Activated T-helper 1 cell treated with anti-CD3 and anti-CD28 coated beads, Interleukin-12 subunit alpha, Interleukin-12 subunit beta, Interleukin-2, Interleukin-4 antibody, amounts not matched to agents 30 ng/mL and 10 ng/mL and 1 ng/mL, durations not matched to agents 14 hours and 24 hours and 36 hours (primary cell): ENCODE measurements at regions not wholly inside any gene's neighbourhood (a gene's known extent, or its start where the extent isn't known, plus 50 kb on each side); places are given as distances from the start of the nearest gene placed in this dataset.
"Not testable (repeated sequence)": the region's sequence is repeated elsewhere in the genome, so short reads cannot be mapped to it uniquely, and the experiment has no call there.

Source experiments
- DNase-seq: peaks from one replicate; pipeline ENCODE4 v3.0.0; 2021; ENCODE audit warnings: low spot score
- H3K27ac Mint-ChIP-seq: one replicate; pipeline ENCODE4 v1.8.0; 2021; ENCODE audit warnings: mild to moderate bottlenecking, mixed read lengths
- H3K27me3 Mint-ChIP-seq: one replicate; pipeline ENCODE4 v1.8.0; 2022; ENCODE audit warnings: mild to moderate bottlenecking, moderate library complexity, mixed read lengths; ENCODE audit not compliant: insufficient read depth
- H3K36me3 Mint-ChIP-seq: one replicate; pipeline ENCODE4 v1.8.0; 2021; ENCODE audit warnings: low read depth, mixed read lengths
- H3K4me1 Mint-ChIP-seq: one replicate; pipeline ENCODE4 v1.8.0; 2021; ENCODE audit warnings: low read depth, mixed read lengths
- H3K4me3 Mint-ChIP-seq: one replicate; pipeline ENCODE4 v1.8.0; 2021; ENCODE audit warnings: mild to moderate bottlenecking, moderate library complexity, mixed read lengths
- H3K9me3 Mint-ChIP-seq: one replicate; pipeline ENCODE4 v1.8.0; 2021; ENCODE audit warnings: mixed read lengths
- intact Hi-C: fragments of 100-400 bp; cut with micrococcal nuclease; formaldehyde crosslinking; loops from one replicate; pipeline ENCODE4 v1.15.1; 2024

DNA sequence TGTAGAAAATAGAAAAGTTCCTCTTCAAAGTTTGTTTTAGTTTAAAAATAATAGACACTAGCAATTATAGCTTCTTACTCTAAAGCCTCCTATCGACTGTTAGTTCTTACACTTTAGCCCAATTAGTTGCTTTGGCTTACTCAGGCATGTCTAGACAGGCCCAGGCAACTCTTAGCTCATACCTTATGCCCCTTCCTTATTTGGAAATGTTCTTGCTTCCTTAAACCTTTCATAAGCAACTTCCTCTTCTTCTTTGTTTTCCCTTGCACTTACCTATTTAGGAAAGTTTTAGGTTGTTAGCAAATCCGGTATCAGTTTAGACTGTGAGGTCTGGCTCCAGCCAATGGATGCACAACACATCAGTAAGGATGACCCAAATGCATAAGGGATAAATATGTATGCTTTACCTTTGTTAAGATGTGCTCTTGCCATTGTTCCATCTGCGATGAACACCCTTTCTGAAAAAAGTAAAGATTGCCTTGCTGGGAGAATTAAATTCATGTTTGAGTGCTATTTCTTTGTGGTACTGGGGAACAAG, 1277.5 kb upstream of the CNTN5 start:
- peaks cover 17% of the 10 kb centered on the region for H3K9me3 Mint-ChIP-seq

DNA sequence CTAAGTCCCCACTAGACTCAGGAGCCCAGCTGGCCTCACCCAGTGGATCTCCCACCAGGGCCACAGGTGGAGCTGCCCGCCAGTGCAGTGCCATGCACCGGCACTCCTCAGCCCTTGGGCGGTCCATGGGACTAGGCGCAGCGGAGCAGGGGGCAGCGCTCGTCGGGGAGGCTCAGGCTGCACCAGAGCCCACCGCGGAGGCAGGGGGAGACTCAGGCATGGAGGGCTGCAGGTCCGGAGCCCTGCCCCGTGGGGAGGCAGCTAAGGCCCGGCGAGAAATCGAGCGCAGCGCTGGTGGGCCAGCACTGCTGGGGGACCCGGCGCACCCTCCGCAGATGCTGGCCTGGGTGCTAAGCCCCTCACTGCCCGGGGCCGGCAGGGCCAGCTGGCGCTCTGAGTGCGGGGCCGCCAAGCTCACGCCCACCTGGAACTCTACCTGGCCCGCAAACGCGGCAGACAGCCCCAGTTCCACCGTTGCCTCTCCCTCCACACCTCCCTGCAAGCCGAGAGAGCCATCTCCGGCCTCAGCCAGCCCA, 1275.2 kb upstream of the CNTN5 start:
- H3K4me1 Mint-ChIP-seq = no peaks in the 10 kb centered on the region
- intact Hi-C loops = no loop called here

More for the DNA sequence above, 1277.5 kb upstream of the CNTN5 start:
- H3K27ac Mint-ChIP-seq = no peak overlapping the region
- no peak for DNase-seq
- H3K36me3 Mint-ChIP-seq = no peaks in the 10 kb centered on the region
- no peaks in the 10 kb centered on the region for H3K27me3 Mint-ChIP-seq
- intact Hi-C loops = no loop called here
- H3K4me3 Mint-ChIP-seq = no peak overlapping the region
- H3K4me1 Mint-ChIP-seq = no peaks in the 10 kb centered on the region

DNA sequence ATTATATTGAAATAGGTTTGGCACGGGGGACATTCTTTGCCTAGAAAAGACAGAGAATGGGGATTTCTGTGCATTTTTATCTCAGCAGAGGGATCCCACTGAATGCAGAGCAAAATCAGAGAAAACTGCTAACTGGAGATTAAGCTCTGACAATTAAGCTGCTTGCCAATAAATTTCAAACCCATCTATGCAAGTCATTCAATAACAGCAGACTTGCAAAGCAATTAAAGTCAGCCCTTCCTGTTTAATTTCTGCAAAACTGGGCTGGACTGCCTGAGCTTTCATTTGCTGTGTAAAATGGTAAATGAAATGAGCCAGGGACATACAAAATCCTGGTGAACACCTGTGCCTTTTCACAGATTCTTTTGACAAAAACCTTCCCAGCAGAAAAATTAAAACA, 1273.9 kb upstream of the CNTN5 start:
- no peak overlapping the region for H3K4me3 Mint-ChIP-seq
- no peaks in the 10 kb centered on the region for H3K4me1 Mint-ChIP-seq
- H3K9me3 Mint-ChIP-seq = peaks cover 18% of the 10 kb centered on the region
- H3K27ac Mint-ChIP-seq = no peak overlapping the region
- DNase-seq = no peak
- no peaks in the 10 kb centered on the region for H3K27me3 Mint-ChIP-seq
- intact Hi-C loops = no loop called here
- no peaks in the 10 kb centered on the region for H3K36me3 Mint-ChIP-seq

More for the DNA sequence above, 1275.2 kb upstream of the CNTN5 start:
- no peak overlapping the region for H3K4me3 Mint-ChIP-seq
- no peak overlapping the region for H3K27ac Mint-ChIP-seq
- DNase-seq = no peak
- H3K9me3 Mint-ChIP-seq = peaks cover 18% of the 10 kb centered on the region
- no peaks in the 10 kb centered on the region for H3K36me3 Mint-ChIP-seq
- no peaks in the 10 kb centered on the region for H3K27me3 Mint-ChIP-seq

DNA sequence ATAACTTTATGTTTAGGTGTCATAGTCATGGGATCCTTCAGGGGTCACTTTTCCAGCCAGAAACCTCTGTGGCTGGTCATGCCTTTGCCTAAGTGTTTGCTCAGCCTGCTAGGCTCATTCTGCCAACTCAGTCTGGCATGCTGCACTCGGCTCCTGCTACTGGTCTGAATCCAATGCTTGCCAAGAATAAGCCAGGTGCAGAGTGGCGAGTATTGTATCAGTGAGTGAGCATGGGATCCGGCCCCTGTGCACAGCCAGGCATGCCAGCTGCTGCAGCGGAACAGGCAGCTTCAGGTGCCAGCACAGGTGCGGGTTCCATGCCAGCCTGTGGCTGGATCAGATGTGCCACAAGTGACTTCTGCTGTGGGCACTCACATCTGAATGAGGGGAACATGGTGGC, 1269.3 kb upstream of the CNTN5 start:
- Mint-ChIP-seq H3K27me3 (no peaks in the 10 kb centered on the region), H3K4me3 (no peak overlapping the region), H3K9me3 (peaks cover 6% of the 10 kb centered on the region), H3K36me3 (no peaks in the 10 kb centered on the region), H3K27ac (no peak overlapping the region), H3K4me1 (no peaks in the 10 kb centered on the region)
- intact Hi-C loops = no loop called here
- no peak for DNase-seq

DNA sequence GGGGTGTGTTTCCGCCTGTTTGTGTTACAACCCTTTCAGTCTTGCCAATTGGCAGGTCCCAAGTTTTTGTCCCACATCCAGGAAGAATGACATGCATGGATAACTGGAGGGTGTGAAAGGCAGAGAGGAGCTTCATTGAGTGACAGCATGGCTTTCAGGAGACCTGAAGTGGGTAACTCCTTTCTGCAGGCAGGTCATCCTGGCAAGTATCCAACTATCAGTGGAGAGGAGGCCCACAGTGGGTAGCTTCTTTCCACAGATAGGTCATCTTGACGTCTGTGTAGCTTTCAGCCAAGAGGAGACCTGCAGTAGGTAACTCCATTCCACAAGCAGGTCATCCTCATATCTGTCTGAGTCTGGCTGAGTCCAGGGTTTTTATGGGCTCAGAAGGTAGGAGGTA, 1268.8 kb upstream of the CNTN5 start:
- Mint-ChIP-seq H3K4me3 (no peak overlapping the region), H3K4me1 (no peaks in the 10 kb centered on the region), H3K9me3 (peaks cover 6% of the 10 kb centered on the region), H3K27ac (no peak overlapping the region), H3K36me3 (no peaks in the 10 kb centered on the region), H3K27me3 (no peaks in the 10 kb centered on the region)
- intact Hi-C loops = no loop called here
- no peak for DNase-seq

DNA sequence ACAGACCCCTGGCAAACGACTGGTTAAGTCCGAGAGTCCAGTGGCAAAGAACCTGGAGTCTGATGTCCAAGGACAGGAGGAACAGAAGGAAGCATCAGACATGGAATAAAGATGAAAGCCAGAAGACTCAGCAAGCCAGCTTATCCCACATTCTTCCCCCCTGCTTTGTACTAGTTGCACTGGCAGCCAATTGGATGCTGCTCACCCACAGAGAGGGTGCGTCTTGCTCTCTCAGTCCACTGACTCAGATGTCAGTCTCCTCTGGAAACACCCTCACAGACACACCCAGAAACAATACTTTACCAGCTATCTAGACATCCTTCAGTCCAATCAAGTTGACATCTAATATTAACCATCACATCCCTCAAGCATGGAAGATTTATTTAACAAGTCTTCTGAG, 1265.8 kb upstream of the CNTN5 start:
- Mint-ChIP-seq H3K27me3 (no peaks in the 10 kb centered on the region), H3K4me1 (no peaks in the 10 kb centered on the region), H3K9me3 (peaks cover 5% of the 10 kb centered on the region), H3K27ac (no peak overlapping the region), H3K36me3 (no peaks in the 10 kb centered on the region), H3K4me3 (no peak overlapping the region)
- no peak for DNase-seq
- intact Hi-C loops = no loop called here

DNA sequence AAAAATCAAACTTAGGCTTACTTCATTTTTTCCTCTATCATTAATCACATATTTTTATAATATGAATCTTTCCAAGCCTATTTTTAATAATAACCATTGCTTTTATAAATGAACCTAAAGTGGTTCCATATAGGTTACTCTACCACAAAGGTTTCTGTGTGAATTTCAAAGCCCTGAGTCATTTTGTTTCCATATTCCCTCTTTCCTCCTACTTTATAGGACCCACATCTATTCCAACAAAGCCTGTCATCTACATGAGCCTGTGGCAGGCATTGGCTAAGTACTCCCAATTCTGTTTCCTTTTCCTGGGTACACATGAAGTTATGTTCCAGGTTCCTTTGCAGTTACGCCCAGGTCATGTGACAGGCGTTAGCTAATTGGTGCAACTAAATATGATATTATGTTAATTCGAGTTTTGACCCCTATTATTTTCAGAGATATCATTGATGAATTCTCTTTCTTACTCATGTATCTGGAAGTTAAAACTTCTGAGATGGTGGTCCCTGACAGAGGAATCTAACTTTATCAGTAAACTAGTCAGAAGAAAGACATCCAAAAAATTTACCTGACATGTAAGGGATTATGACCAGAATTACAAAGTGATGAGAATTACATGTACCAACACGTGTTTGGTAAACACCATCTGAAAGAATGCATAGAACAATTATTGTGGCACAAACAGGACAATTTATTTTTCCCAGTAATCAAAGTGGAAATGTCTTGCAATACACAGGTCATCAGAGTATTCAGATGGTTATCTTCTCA, 1264.0 kb upstream of the CNTN5 start:
- no peaks in the 10 kb centered on the region for H3K4me1 Mint-ChIP-seq
- H3K27me3 Mint-ChIP-seq = no peaks in the 10 kb centered on the region
- intact Hi-C loops = no loop called here
- no peak overlapping the region for H3K27ac Mint-ChIP-seq
- H3K9me3 Mint-ChIP-seq = no peaks in the 10 kb centered on the region
- no peak overlapping the region for H3K4me3 Mint-ChIP-seq
- DNase-seq = no peak
- no peaks in the 10 kb centered on the region for H3K36me3 Mint-ChIP-seq

DNA sequence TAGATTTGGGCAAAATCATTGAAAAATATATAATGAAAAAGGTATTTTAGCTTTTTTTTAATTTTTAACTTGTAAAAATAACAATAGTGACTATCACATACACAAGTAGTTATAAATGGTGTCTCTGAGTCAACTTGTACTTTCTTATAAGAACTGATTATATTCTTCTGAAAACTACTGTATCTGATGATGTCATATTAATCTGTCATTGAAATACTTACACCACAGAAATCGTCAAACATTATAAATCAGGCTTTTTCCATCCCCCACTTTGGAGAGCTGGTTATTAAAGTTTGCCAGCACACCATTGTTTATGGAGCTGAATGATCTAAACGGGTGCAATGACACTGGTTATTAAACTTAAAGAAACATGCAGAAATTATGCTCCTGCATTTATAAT, 1259.6 kb upstream of the CNTN5 start:
- H3K27me3 Mint-ChIP-seq = no peaks in the 10 kb centered on the region
- DNase-seq = no peak
- no peak overlapping the region for H3K27ac Mint-ChIP-seq
- intact Hi-C loops = no loop called here
- H3K4me1 Mint-ChIP-seq = no peaks in the 10 kb centered on the region
- no peaks in the 10 kb centered on the region for H3K9me3 Mint-ChIP-seq
- no peak overlapping the region for H3K4me3 Mint-ChIP-seq
- H3K36me3 Mint-ChIP-seq = no peaks in the 10 kb centered on the region

DNA sequence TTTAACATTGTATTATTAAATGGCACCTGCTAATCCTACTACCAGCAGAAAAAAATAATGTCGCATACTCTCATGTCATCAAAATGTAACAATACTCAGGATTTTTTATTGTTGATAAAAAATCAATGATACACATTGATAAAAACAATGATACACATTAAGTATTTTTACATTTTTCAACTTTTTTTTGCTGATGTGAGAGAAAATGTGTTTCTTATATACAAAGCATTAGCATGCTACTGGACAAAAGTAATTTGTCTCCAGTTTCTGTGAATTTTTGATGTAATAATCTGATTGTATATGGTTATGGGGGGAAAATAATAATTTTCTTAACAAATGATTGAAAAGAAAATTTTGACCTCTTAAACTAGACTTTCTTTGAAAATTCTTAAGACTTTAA, 1256.6 kb upstream of the CNTN5 start:
- no peak for DNase-seq
- Mint-ChIP-seq H3K27me3 (no peaks in the 10 kb centered on the region), H3K4me1 (no peaks in the 10 kb centered on the region), H3K36me3 (no peaks in the 10 kb centered on the region), H3K27ac (no peak overlapping the region), H3K4me3 (no peak overlapping the region), H3K9me3 (no peaks in the 10 kb centered on the region)
- intact Hi-C loops = no loop called here

DNA sequence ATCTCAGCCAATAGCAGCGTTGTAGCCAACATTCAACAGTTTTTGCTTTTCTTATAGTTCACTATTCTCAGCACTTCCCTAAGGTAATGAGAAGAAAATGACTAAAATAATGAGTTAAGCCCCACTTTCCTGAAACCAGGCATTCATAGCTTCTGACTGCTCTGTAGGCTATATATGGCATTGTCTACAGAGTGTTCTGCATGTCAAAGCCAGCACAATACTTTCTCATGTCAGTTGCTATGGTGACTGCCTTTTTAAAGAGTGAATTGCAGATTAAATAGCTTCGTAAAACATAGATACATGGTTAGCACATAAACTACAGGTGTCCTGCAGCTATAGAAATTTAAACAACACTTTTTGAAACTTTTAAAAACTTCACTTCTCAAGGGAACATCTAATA, 1256.1 kb upstream of the CNTN5 start:
- Mint-ChIP-seq H3K27me3 (no peaks in the 10 kb centered on the region), H3K4me3 (no peak overlapping the region), H3K27ac (no peak overlapping the region), H3K9me3 (no peaks in the 10 kb centered on the region), H3K4me1 (no peaks in the 10 kb centered on the region), H3K36me3 (no peaks in the 10 kb centered on the region)
- intact Hi-C loops = no loop called here
- DNase-seq = no peak

DNA sequence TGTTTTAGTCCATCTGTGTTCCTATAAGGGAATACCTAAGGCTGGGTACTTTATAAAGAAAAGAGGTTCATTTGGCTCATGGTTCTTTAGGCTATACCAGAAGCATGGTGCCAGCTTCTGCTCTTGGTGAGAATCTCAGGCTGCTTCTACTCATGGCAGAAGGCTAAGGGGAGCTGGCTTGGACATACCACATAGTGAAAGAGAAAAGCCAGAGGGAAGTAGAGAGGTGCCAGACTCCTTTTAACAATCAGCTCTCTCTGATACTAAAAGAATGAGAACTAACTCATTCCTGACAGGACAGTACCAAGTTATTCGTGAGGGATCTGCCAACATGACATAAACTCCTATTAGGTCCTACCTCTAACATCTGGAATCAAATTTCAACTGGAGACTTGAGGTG, 1250.2 kb upstream of the CNTN5 start:
- H3K36me3 Mint-ChIP-seq = no peaks in the 10 kb centered on the region
- H3K4me1 Mint-ChIP-seq = no peaks in the 10 kb centered on the region
- no peak for DNase-seq
- intact Hi-C loops = no loop called here
- no peak overlapping the region for H3K27ac Mint-ChIP-seq
- peaks cover 3% of the 10 kb centered on the region for H3K9me3 Mint-ChIP-seq
- H3K4me3 Mint-ChIP-seq = no peak overlapping the region
- H3K27me3 Mint-ChIP-seq = no peaks in the 10 kb centered on the region

DNA sequence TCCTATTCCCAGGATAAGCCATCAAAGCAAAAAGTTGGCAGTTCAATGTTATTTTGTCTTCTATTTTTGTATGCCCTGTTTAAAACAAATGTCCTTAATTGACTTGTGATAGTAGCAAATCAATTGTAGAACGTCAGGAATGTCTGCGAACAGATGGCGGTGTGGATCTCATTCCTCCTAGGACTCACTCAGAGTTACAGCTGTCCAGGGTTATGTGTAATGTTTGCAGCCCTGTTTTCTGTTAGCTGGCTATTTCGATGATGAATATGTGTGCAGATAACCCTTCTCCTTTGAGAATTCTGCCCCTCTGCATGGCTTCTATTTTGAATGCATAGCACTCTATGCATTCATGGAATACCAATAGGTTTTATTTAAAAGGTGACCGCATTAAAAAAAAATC, 1248.0 kb upstream of the CNTN5 start:
- H3K27ac Mint-ChIP-seq = no peak overlapping the region
- H3K27me3 Mint-ChIP-seq = no peaks in the 10 kb centered on the region
- no peaks in the 10 kb centered on the region for H3K4me1 Mint-ChIP-seq
- no peak for DNase-seq
- H3K9me3 Mint-ChIP-seq = peaks cover 11% of the 10 kb centered on the region
- intact Hi-C loops = no loop called here
- no peaks in the 10 kb centered on the region for H3K36me3 Mint-ChIP-seq
- no peak overlapping the region for H3K4me3 Mint-ChIP-seq

DNA sequence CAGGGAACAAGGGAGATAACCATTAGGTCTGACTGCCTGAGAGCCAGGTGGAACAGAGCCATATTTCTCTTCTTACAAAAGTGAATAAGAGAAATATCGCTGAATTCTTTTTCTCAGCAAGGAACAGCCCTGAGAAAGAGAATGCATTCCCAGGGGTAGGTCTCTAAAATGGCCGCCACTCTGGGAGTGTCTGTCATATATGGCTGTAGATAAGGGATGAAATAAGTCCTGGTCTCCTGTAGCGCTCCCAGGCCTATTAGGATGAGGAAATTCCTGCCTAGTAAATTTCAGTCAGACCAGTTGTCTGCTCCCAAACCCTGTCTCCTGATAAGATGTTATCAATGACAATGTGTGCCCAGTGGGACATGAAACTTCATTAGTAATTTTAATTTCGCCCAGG, 1236.4 kb upstream of the CNTN5 start:
- H3K4me1 Mint-ChIP-seq, H3K36me3 Mint-ChIP-seq, H3K27ac Mint-ChIP-seq, intact Hi-C loops, H3K4me3 Mint-ChIP-seq, DNase-seq, H3K27me3 Mint-ChIP-seq: not testable (repeated sequence)
- peaks cover 36% of the 10 kb centered on the region for H3K9me3 Mint-ChIP-seq
